Natural killer cell (primary cell): ENCODE measurements at regions not wholly inside any gene's neighbourhood (a gene's known extent, or its start where the extent isn't known, plus 50 kb on each side); places are given as distances from the start of the nearest gene placed in this dataset.

Source experiments
- ATAC-seq, 3 donors: fragments of 150-1000 bp in 2 of 3; fragments of 200-7000 bp in 1 of 3; cut with Tn5 transposase; 1 replicate in 1 of 3; 2 replicates in 2 of 3; pipeline ENCODE4 v1.10.0; 2021; ENCODE audit warnings: mild to moderate bottlenecking in 2 of 3, moderate library complexity in 2 of 3
- DNase-seq, 2 donors: peaks; one replicate each; pipeline versions ENCODE4 v3.0.0 to v3.0.0-alpha.2; 2013 to 2021; ENCODE audit warnings: mixed read lengths in 1 of 2
- H3K27ac ChIP-seq: one replicate; pipeline ENCODE4 v1.5.1; 2013; ENCODE audit warnings: mild to moderate bottlenecking, low read length
- H3K27me3 ChIP-seq: one replicate; pipeline ENCODE4 v1.6.1; 2013; ENCODE audit warnings: low read length; ENCODE audit not compliant: control insufficient read depth, insufficient read depth
- H3K36me3 ChIP-seq: one replicate; pipeline ENCODE4 v1.6.1; 2013; ENCODE audit warnings: low read length; ENCODE audit not compliant: control insufficient read depth, insufficient read depth
- H3K4me1 ChIP-seq: one replicate; pipeline ENCODE4 v1.6.1; 2013; ENCODE audit warnings: low read length; ENCODE audit not compliant: control insufficient read depth, insufficient read depth
- H3K4me3 ChIP-seq: one replicate; pipeline ENCODE4 v1.5.1; 2013; ENCODE audit warnings: low read length
- H3K9me3 ChIP-seq: one replicate; pipeline ENCODE4 v1.6.1; 2013; ENCODE audit warnings: low read length; ENCODE audit not compliant: control insufficient read depth, insufficient read depth
- H3K27ac Mint-ChIP-seq, 2 donors: one replicate each; pipeline ENCODE4 v1.8.0; 2022; ENCODE audit warnings: mild to moderate bottlenecking in 2 of 2, mixed read lengths in 2 of 2, moderate library complexity in 1 of 2
- H3K27me3 Mint-ChIP-seq, 2 donors: one replicate each; pipeline ENCODE4 v1.8.0; 2022; ENCODE audit warnings: low read depth in 2 of 2, mixed read lengths in 2 of 2
- H3K36me3 Mint-ChIP-seq: one replicate; pipeline ENCODE4 v1.8.0; 2022; ENCODE audit warnings: mixed read lengths
- H3K4me1 Mint-ChIP-seq, 2 donors: one replicate each; pipeline ENCODE4 v1.8.0; 2022; ENCODE audit warnings: mixed read lengths in 2 of 2
- H3K4me3 Mint-ChIP-seq: one replicate; pipeline ENCODE4 v1.8.0; 2022; ENCODE audit warnings: mild to moderate bottlenecking, moderate library complexity, mixed read lengths
- H3K9me3 Mint-ChIP-seq, 2 donors: one replicate each; pipeline ENCODE4 v1.8.0; 2022; ENCODE audit warnings: mixed read lengths in 2 of 2
- CTCF ChIP-seq: fragments of 200-600 bp; IDR thresholded peaks from one replicate; pipeline ENCODE4 v1.8.0; 2022; ENCODE audit warnings: antibody characterized with exemption
- WGBS: methylation state at CpG from one replicate; pipeline ENCODE4 v1.1.7; 2013; ENCODE audit warnings: missing lambda C conversion rate; ENCODE audit not compliant: insufficient coverage; 5-methylcytosine and 5-hydroxymethylcytosine counted together
- intact Hi-C: fragments of 100-400 bp; cut with micrococcal nuclease; formaldehyde crosslinking; loops from one replicate; pipeline ENCODE4 v1.14.2; 2022

- Histone ChIP-seq H3K36me3 (no peaks in the 10 kb centered on the region), H3K4me3 (no peak overlapping the region), H3K9me3 (no peaks in the 10 kb centered on the region), H3K4me1 (no peaks in the 10 kb centered on the region), H3K27me3 (no peaks in the 10 kb centered on the region), H3K27ac (no peak overlapping the region)
- H3K4me3 Mint-ChIP-seq, result no peak overlapping the region
- 74% methylated on average over 4 of the region's 4 CpGs for WGBS
- H3K9me3 Mint-ChIP-seq, result peaks cover 11 to 12% of the 10 kb centered on the region in 2 donors
- H3K4me1 Mint-ChIP-seq, result no peaks in the 10 kb centered on the region
- no peak for DNase-seq
- no peak overlapping the region for H3K27ac Mint-ChIP-seq
- intact Hi-C loops, result no loop called here
- no peak for ATAC-seq
- no peak for TF ChIP-seq CTCF
- no peaks in the 10 kb centered on the region for H3K27me3 Mint-ChIP-seq
- peaks cover 7% of the 10 kb centered on the region for H3K36me3 Mint-ChIP-seq
Measured at GRCh38 chr5:145246961-145247744, 588.0 kb downstream of the PRELID2 start.

- no peaks in the 10 kb centered on the region for H3K4me1 ChIP-seq
- H3K36me3 Mint-ChIP-seq, result no peaks in the 10 kb centered on the region
- intact Hi-C loops, result no loop called here
- no peaks in the 10 kb centered on the region for H3K27me3 Mint-ChIP-seq
- TF ChIP-seq CTCF, result no peak
- no peaks in the 10 kb centered on the region for H3K27me3 ChIP-seq
- no peaks in the 10 kb centered on the region for H3K9me3 ChIP-seq
- H3K9me3 Mint-ChIP-seq, result peaks cover 7 to 8% of the 10 kb centered on the region in 2 donors
- no peaks in the 10 kb centered on the region for H3K36me3 ChIP-seq
- H3K27ac Mint-ChIP-seq, result no peak overlapping the region
- H3K4me3 ChIP-seq, result no peak overlapping the region
- H3K4me3 Mint-ChIP-seq, result no peak overlapping the region
- DNase-seq (no peak), ATAC-seq (no peak)
- WGBS, result no CpG with 5 or more reads among the region's 2 CpGs
- no peaks in the 10 kb centered on the region for H3K4me1 Mint-ChIP-seq
- H3K27ac ChIP-seq, result no peak overlapping the region
Measured at GRCh38 chr5:145246379-145246778, 588.8 kb downstream of the PRELID2 start.

- H3K9me3 ChIP-seq, result no peaks in the 10 kb centered on the region
- H3K4me3 ChIP-seq, result no peak overlapping the region
- no peak for TF ChIP-seq CTCF
- no peak for DNase-seq
- no peak overlapping the region for H3K27ac ChIP-seq
- no peaks in the 10 kb centered on the region for H3K36me3 Mint-ChIP-seq
- no peak for ATAC-seq
- WGBS, result 75% methylated on average over 2 of the region's 5 CpGs
- H3K27me3 Mint-ChIP-seq, result no peaks in the 10 kb centered on the region
- H3K36me3 ChIP-seq, result no peaks in the 10 kb centered on the region
- H3K27ac Mint-ChIP-seq, result no peak overlapping the region
- no peak overlapping the region for H3K4me3 Mint-ChIP-seq
- H3K4me1 Mint-ChIP-seq, result no peaks in the 10 kb centered on the region
- no peaks in the 10 kb centered on the region for H3K27me3 ChIP-seq
- H3K4me1 ChIP-seq, result no peaks in the 10 kb centered on the region
- H3K9me3 Mint-ChIP-seq, result peaks cover 4 to 8% of the 10 kb centered on the region in 2 donors
- intact Hi-C loops, result no loop called here
Measured at GRCh38 chr5:145245354-145245753, 589.8 kb downstream of the PRELID2 start.

- H3K36me3 Mint-ChIP-seq, result no peaks in the 10 kb centered on the region
- no peak overlapping the region for H3K4me3 Mint-ChIP-seq
- Histone ChIP-seq H3K4me3 (no peak overlapping the region), H3K9me3 (no peaks in the 10 kb centered on the region), H3K27me3 (no peaks in the 10 kb centered on the region), H3K27ac (no peak overlapping the region), H3K36me3 (no peaks in the 10 kb centered on the region), H3K4me1 (no peaks in the 10 kb centered on the region)
- DNase-seq (no peak), ATAC-seq (no peak)
- WGBS, result no CpG with 5 or more reads among the region's 2 CpGs
- H3K4me1 Mint-ChIP-seq, result no peaks in the 10 kb centered on the region
- no peaks in the 10 kb centered on the region for H3K27me3 Mint-ChIP-seq
- TF ChIP-seq CTCF, result no peak
- no peak overlapping the region for H3K27ac Mint-ChIP-seq
- intact Hi-C loops, result no loop called here
- peaks cover 3 to 5% of the 10 kb centered on the region in 2 donors for H3K9me3 Mint-ChIP-seq
Measured at GRCh38 chr5:145244788-145245187, 590.4 kb downstream of the PRELID2 start.
